A549 (cell line): ENCODE measurements at regions not wholly inside any gene's neighbourhood (a gene's known extent, or its start where the extent isn't known, plus 50 kb on each side); places are given as distances from the start of the nearest gene placed in this dataset.

Experiments
- ATAC-seq, 2 experiments: fragments of 200-7000 bp in 1 of 2; fragments of >200 bp in 1 of 2; cut with Nextera tagmentation in 1 of 2; cut with Tn5 transposase in 1 of 2; 3 replicates each; pipeline versions ENCODE4 v1.8.0 to v1.9.1; 2018 to 2020; ENCODE audit warnings: mild to moderate bottlenecking in 1 of 2, moderate library complexity in 1 of 2
- CTCF ChIA-PET: fragments of 300-600 bp; sonication (Branson Sonifier 250); formaldehyde crosslinking; extraction: SDS; loops from one replicate; lab custom pipeline; 2021; ENCODE audit warnings: antibody characterized with exemption, inconsistent platforms; lab: Yijun Ruan, JAX
- POLR2A ChIA-PET: fragments of 350-600 bp; formaldehyde crosslinking; extraction: SDS; loops from one replicate; lab custom pipeline; 2021; ENCODE audit warnings: antibody characterized with exemption, inconsistent platforms; lab: Yijun Ruan, JAX
- DNase-seq, 2 experiments: peaks; one replicate each; pipeline versions ENCODE4 v3.0.0 to v3.0.0-alpha.2; 2011 to 2016; ENCODE audit warnings: low read depth in 1 of 2, low spot score in 1 of 2
- FAIRE-seq: peaks from 2 replicates; lab custom pipeline; 2011; peaks lifted over from hg19 to GRCh38; lab: Jason Lieb, UNC
- H3K27ac ChIP-seq, 2 experiments: fragments of >200 bp; sonication (Bioruptor Twin); formaldehyde crosslinking; 3 replicates each; pipeline ENCODE4 v1.5.1; 2016 to 2017
- H3K4me1 ChIP-seq: fragments of >200 bp; sonication (Bioruptor Twin); formaldehyde crosslinking; 3 replicates; pipeline ENCODE4 v1.6.1; 2016
- H3K4me2 ChIP-seq: fragments of >200 bp; sonication (Bioruptor Twin); formaldehyde crosslinking; 3 replicates; pipeline ENCODE4 v1.6.1; 2016
- H3K4me3 ChIP-seq: fragments of >200 bp; sonication (Bioruptor Twin); formaldehyde crosslinking; 3 replicates; pipeline ENCODE4 v1.5.1; 2016
- H3K9me3 ChIP-seq: fragments of >200 bp; sonication (Bioruptor Twin); formaldehyde crosslinking; 3 replicates; pipeline ENCODE4 v1.6.1; 2016
- BHLHE40 ChIP-seq: IDR thresholded peaks from 2 replicates; pipeline ENCODE4 v1.6.1; 2012; ENCODE audit warnings: low read depth, low read length, inconsistent platforms
- CBX2 ChIP-seq: fragments of 200-600 bp; sonication (generic); IDR thresholded peaks from 2 replicates; pipeline ENCODE4 v1.6.1; 2016; ENCODE audit warnings: low read depth, mild to moderate bottlenecking, borderline replicate concordance
- CBX8 ChIP-seq: fragments of 200-600 bp; sonication (generic); IDR thresholded peaks from 2 replicates; pipeline ENCODE4 v1.6.1; 2016
- CEBPB ChIP-seq, 2 experiments: fragments of >200 bp in 1 of 2; sonication (Bioruptor Twin) in 1 of 2; formaldehyde crosslinking in 1 of 2; IDR thresholded peaks; 2 replicates each; pipeline ENCODE4 v1.6.1; 2012 to 2016
- CTCF ChIP-seq: fragments of >200 bp; sonication (Bioruptor Twin); formaldehyde crosslinking; IDR thresholded peaks from 3 replicates; pipeline ENCODE4 v1.5.1; 2016
- ELK1 ChIP-seq: fragments of 150-350 bp; IDR thresholded peaks from 2 replicates; pipeline ENCODE4 v1.6.1; 2014; ENCODE audit warnings: low read depth, mild to moderate bottlenecking, low read length
- FOSB ChIP-seq: fragments of 250-450 bp; sonication (Bioruptor Pico); IDR thresholded peaks from 2 replicates; pipeline ENCODE4 v1.5.0; 2020; ENCODE audit warnings: mild to moderate bottlenecking, moderate library complexity
- HES2 ChIP-seq: fragments of >200 bp; sonication (Bioruptor Twin); formaldehyde crosslinking; IDR thresholded peaks from 2 replicates; pipeline ENCODE4 v1.6.1; 2016
- HMGXB4 ChIP-seq: fragments of 250-450 bp; sonication (Bioruptor Pico); IDR thresholded peaks from 2 replicates; pipeline ENCODE4 v1.5.0; 2021; ENCODE audit warnings: mild to moderate bottlenecking, moderate library complexity, borderline replicate concordance
- HOXA7 ChIP-seq: fragments of 250-450 bp; sonication (Bioruptor Pico); IDR thresholded peaks from 2 replicates; pipeline ENCODE4 v1.5.0; 2020; ENCODE audit warnings: mild to moderate bottlenecking, moderate library complexity
- JUN ChIP-seq, 2 experiments: fragments of >200 bp; sonication (Bioruptor Twin); formaldehyde crosslinking; IDR thresholded peaks; 2 replicates in 1 of 2; 3 replicates in 1 of 2; pipeline ENCODE4 v1.6.1; 2016 to 2017
- KDM5A ChIP-seq: fragments of 200-600 bp; sonication (generic); IDR thresholded peaks from 2 replicates; pipeline ENCODE4 v1.6.1; 2016; ENCODE audit warnings: antibody characterized with exemption, mild to moderate bottlenecking
- MAX ChIP-seq: IDR thresholded peaks from 2 replicates; pipeline ENCODE4 v1.6.1; 2012
- MAZ ChIP-seq: fragments of 150-350 bp; IDR thresholded peaks from 2 replicates; pipeline ENCODE4 v1.6.1; 2014; ENCODE audit warnings: antibody characterized with exemption, low read depth, low read length, borderline replicate concordance
- MYC ChIP-seq: IDR thresholded peaks from 2 replicates; pipeline ENCODE4 v1.6.1; 2012; ENCODE audit warnings: mild to moderate bottlenecking, inconsistent platforms, low read length, improper control_type of control experiment, borderline replicate concordance
- NR3C1 ChIP-seq: fragments of >200 bp; sonication (Bioruptor Twin); formaldehyde crosslinking; IDR thresholded peaks from 3 replicates; pipeline ENCODE4 v1.6.1; 2017
- RAD21 ChIP-seq, 2 experiments: fragments of >200 bp in 1 of 2; sonication (Bioruptor Twin) in 1 of 2; formaldehyde crosslinking in 1 of 2; IDR thresholded peaks in 1 of 2; conservative IDR thresholded peaks in 1 of 2; 2 replicates in 1 of 2; 3 replicates in 1 of 2; pipeline ENCODE4 v1.6.1; 2012 to 2018; ENCODE audit warnings: inconsistent platforms in 1 of 2
- RARB ChIP-seq: fragments of 250-450 bp; sonication (Bioruptor Pico); IDR thresholded peaks from 2 replicates; pipeline ENCODE4 v1.8.0; 2021; ENCODE audit warnings: mild to moderate bottlenecking, moderate library complexity
- RCOR1 ChIP-seq: fragments of 150-350 bp; IDR thresholded peaks from 2 replicates; pipeline ENCODE4 v1.6.1; 2014; ENCODE audit warnings: antibody characterized with exemption, low read length, low read depth
- RFX5 ChIP-seq: fragments of 450-650 bp; IDR thresholded peaks from 2 replicates; pipeline ENCODE4 v1.7.1; 2014; ENCODE audit warnings: antibody characterized with exemption, mild to moderate bottlenecking, moderate library complexity
- RNF2 ChIP-seq: fragments of 200-600 bp; sonication (generic); IDR thresholded peaks from 2 replicates; pipeline ENCODE4 v1.6.1; 2016; ENCODE audit warnings: low read depth, mild to moderate bottlenecking, antibody characterized with exemption, moderate library complexity, borderline replicate concordance
- SMC3 ChIP-seq: fragments of >200 bp; sonication (Bioruptor Twin); formaldehyde crosslinking; IDR thresholded peaks from 3 replicates; pipeline ENCODE4 v1.6.1; 2018; ENCODE audit warnings: inconsistent platforms
- TP53 ChIP-seq: fragments of 250-450 bp; sonication (Bioruptor Pico); IDR thresholded peaks from 2 replicates; pipeline ENCODE4 v1.5.0; 2021; ENCODE audit warnings: mild to moderate bottlenecking, moderate library complexity
- ZSCAN20 ChIP-seq: fragments of 250-450 bp; sonication (Bioruptor Pico); IDR thresholded peaks from 2 replicates; pipeline ENCODE4 v1.8.0; 2022; ENCODE audit warnings: mild to moderate bottlenecking, moderate library complexity
- WGBS: methylation state at CpG from one replicate; pipeline ENCODE4 v1.1.6; 2017; ENCODE audit errors: missing lambda C conversion rate; 5-methylcytosine and 5-hydroxymethylcytosine counted together

- ChIA-PET POLR2A (no interaction called here), CTCF (interaction anchor here (0.8 to 1.2 kb wide), 3 partner anchors 9 to 533 kb away, joined by 3 to 4 read pairs (median 3); no protein-coding TSS in a partner anchor)
- no peaks in the 10 kb centered on the region for H3K4me1 ChIP-seq
- TF ChIP-seq JUN (IDR thresholded peaks at IDR 0.05): no peak
- no peak for TF ChIP-seq RNF2
- TF ChIP-seq CTCF: 0 out of 3 replicates have a peak, but pooled peaks have one; percentile 19
- TF ChIP-seq RAD21 (conservative IDR thresholded peaks at IDR 0.05 in 1 of 2, IDR thresholded peaks at IDR 0.05 in 1 of 2): peak; percentile 31 to 49; a peak in 3 of 5 replicates
- FAIRE-seq (no peak), DNase-seq (peak; percentile 2 to 6), ATAC-seq (peak in 1 of 2 experiments; percentile 54; a peak in 1 of 6 replicates)
- H3K9me3 ChIP-seq: no peaks in the 10 kb centered on the region
- no peak overlapping the region for H3K27ac ChIP-seq
- no peak overlapping the region for H3K4me3 ChIP-seq
- 46% methylated on average over 1 of the region's 1 CpG for WGBS
- no peak overlapping the region for H3K4me2 ChIP-seq
These were observed 220.9 kb downstream of the ATG4C start for GRCh38 chr1:63004868-63005267.

GRCh38 chr1:63005812-63006211, 221.9 kb downstream of the ATG4C start:
- H3K9me3 ChIP-seq: no peaks in the 10 kb centered on the region
- no peak for TF ChIP-seq TP53 (CRISPR knock-in tag)
- TF ChIP-seq MAX: no peak
- no peak for TF ChIP-seq RCOR1
- no peak for TF ChIP-seq FOSB (CRISPR knock-in tag)
- no peak for TF ChIP-seq RFX5
- no peak for TF ChIP-seq ZSCAN20 (CRISPR knock-in tag)
- no peak for TF ChIP-seq SMC3
- TF ChIP-seq KDM5A: no peak
- TF ChIP-seq CBX2: no peak
- TF ChIP-seq MYC: no peak
- no peak overlapping the region for H3K4me2 ChIP-seq
- DNase-seq (no peak), ATAC-seq (no peak), FAIRE-seq (no peak)
- ChIA-PET POLR2A (no interaction called here), CTCF (interaction anchor here (0.8 to 1.2 kb wide), 4 partner anchors 9 to 532 kb away, joined by 3 to 4 read pairs (median 3); no protein-coding TSS in a partner anchor)
- no peaks in the 10 kb centered on the region for H3K4me1 ChIP-seq
- H3K27ac ChIP-seq: no peak overlapping the region
- no peak overlapping the region for H3K4me3 ChIP-seq
- 32% methylated on average over 3 of the region's 3 CpGs for WGBS

GRCh38 chr1:63009421-63009820, 225.5 kb downstream of the ATG4C start:
- Histone ChIP-seq H3K4me2 (no peak overlapping the region), H3K4me3 (no peak overlapping the region), H3K9me3 (no peaks in the 10 kb centered on the region), H3K27ac (no peak overlapping the region), H3K4me1 (no peaks in the 10 kb centered on the region)
- ChIA-PET POLR2A (no interaction called here), CTCF (no interaction called here)
- 39% methylated on average over 3 of the region's 3 CpGs for WGBS
- DNase-seq: no peak
- TF ChIP-seq TP53 (CRISPR knock-in tag) (no peak), FOSB (CRISPR knock-in tag) (no peak), ELK1 (no peak), CEBPB (IDR thresholded peaks at IDR 0.05) (no peak), HOXA7 (CRISPR knock-in tag) (no peak), BHLHE40 (no peak), RARB (CRISPR knock-in tag) (no peak), CTCF (no peak), NR3C1 (no peak), HES2 (no peak), MAZ (no peak), HMGXB4 (no peak), CBX8 (no peak)
- FAIRE-seq: no peak
- ATAC-seq: no peak
